COR-L47 (cell line): ENCODE measurements at regions not wholly inside any gene's neighbourhood (a gene's known extent, or its start where the extent isn't known, plus 50 kb on each side); places are given as distances from the start of the nearest gene placed in this dataset.

Experiments used
- DNase-seq: peaks from one replicate; lab custom pipeline; 2025; lab: John Stamatoyannopoulos, UW

DNA sequence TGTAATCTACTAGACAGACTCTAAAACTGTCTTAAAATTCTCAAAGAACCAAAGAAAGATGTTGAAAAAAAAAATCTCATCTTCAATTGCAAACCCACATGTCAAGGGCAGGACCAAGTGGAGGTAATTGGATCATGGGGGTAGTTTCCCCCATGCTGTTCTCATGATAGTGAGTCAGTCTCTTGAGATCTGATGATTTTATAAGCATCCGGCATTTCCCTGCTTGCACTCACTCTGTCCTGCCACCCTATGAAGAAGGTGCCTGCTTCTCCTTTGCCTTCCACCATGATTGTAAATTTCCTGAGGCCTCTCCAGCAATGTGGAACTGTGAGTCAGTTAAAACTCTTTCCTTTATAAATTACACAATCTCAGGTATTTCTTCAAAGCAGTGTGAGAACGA is 257.0 kb downstream of the HHIPL2 start:
- DNase-seq, result no peak

DNA sequence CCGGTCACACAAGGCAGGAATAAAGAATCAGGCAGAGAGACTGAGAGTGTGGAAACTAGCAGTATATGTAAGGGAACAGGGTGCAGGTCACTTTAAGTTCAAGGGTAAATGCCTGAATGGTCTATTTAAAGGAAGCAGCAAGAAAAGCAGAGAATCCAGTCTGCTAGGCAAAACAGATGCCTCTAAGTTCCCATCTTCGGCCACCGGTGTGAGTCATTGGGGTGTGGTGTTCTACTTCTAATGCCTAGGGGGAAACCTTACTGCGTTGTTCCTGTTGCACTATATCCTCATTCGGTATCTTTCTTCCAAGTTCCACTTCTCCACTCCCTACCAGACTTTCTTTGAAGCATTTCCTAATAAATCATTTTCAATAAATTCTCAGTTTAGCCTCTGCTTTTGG is 259.9 kb downstream of the HHIPL2 start:
- DNase-seq, result no peak

DNA sequence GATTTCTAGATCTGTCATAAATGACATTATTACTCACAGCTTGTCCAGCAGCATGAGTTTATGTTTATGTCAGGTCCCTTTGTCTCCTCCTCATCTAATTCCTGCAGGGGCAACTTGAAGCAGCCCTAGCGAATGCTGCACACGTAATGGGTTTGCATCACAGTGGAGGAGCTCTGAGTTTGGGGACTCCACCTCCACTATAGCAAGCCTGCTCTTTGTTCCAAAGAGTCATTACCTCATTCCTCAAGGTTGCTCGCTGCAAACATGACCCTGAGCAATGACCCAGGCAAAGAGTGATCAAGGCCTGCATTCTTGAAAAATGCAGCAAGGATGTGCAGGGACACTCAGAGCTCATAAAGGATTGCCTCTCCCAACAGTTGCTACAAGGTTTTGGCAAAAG is 261.9 kb downstream of the HHIPL2 start:
- DNase-seq, result no peak

DNA sequence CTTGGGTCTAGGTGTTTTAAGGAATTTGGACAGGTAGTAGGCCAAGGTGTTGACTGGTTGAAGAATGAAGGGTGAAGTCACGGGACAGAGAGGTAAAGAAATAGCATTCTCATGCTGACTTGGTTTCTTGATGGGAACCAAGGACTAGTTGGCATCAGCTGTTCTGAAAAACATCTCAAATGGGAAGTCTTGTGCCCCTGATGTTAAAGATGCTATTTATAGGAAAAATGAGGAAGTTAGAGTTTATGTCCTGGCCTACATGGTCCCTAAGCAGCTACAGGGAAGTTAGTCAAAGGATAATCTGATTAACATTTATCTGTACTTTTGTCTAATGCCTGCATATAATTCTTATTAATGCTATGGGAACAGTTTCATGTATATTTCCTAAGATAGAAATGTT is 262.4 kb downstream of the HHIPL2 start:
- DNase-seq, result no peak

DNA sequence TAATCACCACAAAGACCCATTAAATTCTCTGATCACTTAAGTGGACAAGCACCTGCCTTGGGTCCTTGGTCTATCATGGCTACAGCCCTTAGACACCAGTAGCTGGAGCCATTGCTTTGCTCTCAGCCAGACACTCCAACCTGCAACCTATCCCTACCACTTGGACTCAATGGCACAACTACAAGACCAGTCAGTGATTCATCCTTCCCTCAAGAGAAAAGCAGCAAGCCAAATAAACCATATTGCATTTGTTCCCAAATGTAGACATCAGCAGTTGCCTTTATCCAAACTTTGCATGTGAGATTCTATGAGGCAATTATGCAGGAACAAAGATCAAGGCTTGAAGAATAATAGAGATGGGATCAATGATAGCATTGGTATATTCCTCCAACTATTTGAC is 263.4 kb downstream of the HHIPL2 start:
- DNase-seq, result no peak

DNA sequence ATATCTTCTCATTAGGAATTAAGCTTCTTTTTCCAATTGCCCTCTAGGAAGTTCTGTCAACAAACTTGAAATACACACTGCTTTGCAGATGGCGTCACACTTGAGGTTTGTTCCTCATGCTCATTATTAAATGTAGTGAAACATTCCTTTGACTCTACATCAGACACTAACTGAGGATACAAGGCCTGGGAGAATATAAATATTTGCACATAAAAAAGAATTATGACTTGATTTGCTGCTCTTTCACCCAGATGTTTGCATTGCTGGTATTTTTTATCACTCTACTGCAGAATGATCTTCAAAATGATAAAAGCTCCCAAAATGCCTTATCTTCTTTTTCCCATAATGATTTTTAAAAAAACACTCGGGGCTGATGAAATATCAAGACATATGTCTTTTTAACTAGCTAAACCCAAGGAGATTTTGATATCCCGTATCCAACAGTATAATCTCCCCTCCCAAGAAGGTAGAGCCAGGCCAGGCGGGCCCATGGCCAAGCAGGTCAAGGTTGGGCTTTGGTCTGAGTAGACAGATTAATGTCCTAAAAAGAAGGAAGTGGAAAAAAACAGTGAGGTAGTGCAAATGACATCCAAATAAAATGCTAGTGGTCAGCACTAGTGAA is 264.6 kb downstream of the HHIPL2 start:
- DNase-seq, result no peak

DNA sequence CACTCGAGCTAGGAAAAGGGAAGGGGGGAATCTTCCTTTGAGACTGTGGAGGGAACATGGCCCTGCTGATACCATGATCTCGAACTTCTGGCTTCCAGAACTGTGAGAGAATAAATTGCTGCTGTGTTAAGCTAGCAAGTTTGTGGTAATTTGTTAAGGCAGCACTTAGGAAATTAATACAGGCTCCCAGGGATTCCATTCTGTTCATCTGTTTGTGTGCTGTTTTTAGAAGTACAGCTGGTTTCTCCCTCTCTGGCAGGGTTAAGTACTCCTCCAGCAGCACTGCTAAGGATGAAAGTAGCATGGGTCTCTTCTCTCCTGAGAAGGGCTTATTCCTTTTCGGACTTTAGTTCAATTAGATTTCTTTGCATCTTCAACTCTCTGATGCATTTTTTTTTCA is 268.3 kb downstream of the HHIPL2 start:
- no peak for DNase-seq

DNA sequence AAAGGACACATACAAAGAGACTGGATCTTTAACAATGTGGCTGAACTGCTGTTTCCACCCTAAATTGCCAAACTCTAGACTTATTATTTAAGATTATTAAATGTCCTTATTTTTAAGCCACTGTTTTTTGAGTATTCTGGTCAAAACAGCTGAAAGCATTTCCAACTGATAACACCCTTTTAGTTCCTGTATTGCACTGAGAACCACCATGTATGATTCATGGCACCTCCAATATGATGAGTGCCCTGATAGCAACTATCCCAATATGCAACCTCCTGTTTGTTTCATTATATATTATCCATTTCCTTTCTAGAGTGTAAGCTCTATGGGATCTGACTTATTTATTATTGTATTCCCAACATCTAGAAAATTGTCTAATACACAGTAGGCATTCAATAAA is 269.4 kb downstream of the HHIPL2 start:
- DNase-seq, result no peak

DNA sequence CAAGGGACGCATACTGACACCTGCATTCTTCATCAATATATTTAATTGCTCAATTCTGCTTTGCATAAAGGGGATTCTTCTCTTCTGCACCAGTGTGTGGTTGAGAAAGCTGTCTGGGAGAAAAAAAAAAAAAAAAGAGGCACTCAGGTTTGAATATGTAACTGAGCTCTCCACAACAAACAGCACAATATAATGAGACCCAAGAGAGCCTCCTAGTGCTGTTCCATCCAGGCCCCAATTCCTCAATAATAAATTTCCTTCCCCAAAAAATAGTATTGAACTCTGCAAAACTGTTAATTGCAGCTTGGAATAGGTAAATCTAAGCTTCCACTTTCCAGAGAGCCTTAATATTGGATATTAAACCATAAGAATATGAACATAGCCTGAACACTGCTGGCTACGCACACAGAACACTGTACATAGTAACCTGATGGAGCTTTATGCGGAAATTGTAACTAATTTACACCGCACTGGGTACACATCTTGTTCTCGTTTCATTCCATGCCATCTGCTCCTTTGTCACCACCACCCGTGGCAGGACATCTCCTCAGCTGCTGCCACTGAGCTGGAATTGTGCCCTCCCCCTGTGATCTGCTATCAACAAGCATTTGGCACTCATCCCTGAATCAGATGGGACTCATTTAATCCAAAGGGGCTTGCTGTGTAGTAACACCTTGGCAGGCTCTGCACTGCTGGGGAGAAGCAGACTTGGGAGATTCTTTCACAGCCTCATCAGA is 272.0 kb downstream of the HHIPL2 start:
- peak; percentile 70 for DNase-seq

DNA sequence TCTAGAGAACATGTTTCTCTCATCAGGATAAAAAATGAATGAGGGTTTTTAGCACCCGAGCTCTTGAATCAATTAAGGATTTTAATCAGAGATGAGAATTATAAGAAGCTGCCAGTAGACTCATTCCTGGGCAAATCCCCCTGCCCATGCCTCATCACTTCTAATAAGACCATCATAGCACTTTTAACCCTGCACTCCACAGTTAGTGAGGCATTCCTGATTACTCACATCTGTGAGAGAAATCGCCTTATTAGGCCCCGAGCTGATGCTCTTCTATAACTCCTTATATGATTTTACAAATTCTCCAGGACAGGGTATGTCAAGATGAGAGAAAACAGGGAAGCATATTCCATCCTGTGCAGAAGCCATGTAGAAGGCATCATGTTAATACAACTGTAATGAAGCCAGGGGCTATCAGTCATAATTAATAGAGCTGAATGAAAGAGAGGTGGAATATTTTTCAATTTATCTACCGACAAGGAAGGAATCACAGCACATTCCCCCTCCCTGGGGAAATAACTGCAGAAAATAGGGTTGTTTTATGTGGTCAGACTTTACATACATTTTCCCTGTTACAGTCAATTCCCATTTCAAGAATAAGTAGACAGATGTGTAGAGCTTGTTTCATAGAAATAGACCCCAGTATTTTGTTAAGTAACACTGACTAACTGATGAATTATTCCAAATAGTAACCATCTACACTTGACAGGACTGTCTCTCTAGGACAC is 272.7 kb downstream of the HHIPL2 start:
- DNase-seq, result no peak

DNA sequence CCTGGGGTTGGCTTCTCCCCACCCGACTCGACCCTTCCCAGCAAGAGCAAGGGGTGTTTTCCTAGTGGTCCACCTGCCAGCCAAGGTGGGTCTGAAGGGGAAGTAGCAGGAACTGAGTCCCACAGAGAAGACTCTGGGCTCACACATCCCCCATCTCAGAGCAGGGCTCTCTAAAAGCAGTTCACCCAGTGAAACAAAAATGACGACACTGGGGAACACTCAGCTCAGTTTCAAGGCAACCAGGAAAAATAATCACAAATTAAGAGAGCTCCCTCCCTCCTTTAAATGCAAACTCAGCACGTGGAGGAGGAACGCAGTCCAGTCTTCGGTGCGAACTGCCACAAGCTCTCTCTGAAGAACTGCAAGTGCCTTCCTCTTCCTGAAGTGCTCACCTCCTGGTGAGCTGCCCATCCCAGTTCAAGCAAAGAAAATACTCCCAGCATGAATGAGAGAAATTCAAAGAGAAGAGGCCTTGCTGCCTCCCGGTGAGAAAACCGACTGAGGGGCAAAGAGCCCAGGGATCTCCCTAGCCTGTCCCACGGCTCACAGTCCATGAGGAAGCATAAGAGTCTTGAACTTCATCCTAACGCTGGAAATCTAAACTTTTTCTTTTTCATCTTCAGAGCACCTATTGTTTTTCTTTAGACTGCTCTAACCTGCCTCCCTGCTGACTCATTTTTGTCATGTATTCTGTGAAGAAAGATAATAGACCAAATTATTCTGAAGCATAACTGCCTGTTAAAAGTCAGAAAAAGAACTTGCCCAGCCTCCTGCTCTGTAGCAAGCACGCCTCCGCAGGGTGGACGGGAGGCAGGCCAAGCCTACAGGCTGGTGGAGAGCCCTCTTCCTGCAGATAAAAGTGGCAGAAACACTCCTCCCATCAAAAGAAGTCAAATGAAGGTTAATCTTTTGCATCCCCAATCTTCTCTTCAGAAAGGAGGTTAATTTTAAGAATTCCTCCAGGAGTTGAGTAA is 281.4 kb downstream of the HHIPL2 start:
- no peak for DNase-seq

DNA sequence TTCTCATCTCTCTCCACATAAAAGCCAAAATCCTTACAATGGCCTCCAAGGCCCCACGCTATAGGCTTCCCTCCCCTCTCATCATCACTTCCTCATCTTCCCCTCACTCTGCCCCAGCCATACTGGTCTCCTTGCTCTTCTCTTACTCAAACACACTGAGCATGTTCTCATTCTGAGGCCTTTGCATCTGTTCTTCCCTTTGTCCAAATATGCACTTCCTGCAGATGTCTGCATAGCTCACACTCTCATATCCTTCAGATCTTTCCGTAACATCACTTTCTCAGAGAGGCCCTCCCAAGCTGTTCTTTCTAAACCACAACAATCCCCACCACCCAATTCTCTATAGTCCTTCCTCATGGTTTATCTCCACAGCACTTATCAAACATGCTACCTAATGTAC is 284.1 kb downstream of the HHIPL2 start:
- DNase-seq, result no peak

DNA sequence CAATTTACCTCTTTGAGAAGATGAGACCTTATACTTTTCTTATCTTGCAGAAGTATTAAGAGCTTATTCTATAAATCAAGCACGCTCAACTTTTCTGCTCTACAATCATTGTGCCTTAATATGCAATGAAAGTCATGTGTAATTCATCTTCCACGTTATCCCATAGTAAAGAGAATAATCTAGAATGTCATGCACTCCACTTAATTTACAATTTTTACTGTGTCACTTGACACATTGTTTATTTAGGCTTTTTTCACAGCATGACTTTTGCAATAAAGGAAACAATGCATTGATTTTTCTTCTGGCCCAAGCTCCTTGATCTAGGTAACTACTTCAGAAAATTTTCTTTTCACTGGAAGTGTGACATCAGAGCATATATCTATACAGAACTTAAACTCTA is 290.9 kb downstream of the HHIPL2 start:
- no peak for DNase-seq

DNA sequence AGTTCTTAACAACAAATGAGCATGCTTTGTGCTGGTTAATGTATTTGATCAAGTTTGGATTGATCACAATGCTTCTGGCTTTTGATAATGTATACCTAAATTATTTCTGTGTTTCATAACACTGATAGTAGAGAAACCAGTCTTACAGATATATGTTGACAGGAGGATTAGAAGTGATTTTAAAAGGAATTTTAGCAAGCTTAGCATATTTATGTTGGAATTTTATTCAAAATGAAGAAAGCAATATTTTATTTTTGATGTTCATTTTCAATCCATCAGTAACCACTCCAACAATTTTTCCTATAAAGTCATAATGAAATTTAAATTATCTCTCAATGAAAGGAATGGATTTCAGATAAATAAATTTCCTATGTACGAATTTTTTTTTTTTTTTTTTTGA is 291.8 kb downstream of the HHIPL2 start:
- no peak for DNase-seq

DNA sequence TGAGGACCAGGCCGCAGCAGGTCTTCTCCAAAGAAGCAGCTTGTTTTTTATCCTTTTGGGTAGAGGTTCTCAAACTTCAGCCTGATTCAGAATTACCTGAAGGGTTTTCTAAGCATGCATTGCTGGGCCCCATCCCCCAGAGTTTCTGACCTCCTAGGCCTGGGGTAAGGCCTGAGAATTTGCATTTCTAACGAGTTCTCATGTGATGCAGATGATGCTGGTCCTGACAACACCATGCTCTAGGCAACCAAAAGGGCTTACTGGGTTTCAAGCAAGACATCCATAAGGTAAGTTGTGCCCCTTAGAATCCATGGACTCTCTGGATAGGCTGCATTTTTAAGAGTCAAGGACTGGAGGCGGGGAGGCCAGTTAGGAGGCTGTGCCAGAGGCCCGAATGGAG is 295.1 kb downstream of the HHIPL2 start:
- no peak for DNase-seq

DNA sequence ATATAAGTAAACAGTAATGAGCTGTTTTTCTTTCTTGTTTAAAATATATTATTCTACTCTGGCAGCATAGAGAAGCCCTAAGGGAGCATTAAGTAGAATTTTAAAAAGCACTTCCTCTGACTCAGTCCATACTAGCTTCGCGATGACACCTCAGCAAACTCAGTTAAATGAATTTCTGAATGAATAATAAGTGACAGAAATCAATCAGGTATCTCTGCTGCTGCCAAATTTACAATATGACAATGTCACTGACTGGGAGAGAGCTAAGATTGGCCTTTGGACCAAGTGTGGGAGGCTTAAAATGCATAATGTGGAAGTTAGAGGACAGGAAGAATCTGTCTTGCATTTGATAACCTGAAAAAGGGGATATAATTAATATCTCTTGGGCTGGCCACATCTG is 296.1 kb downstream of the HHIPL2 start:
- no peak for DNase-seq

DNA sequence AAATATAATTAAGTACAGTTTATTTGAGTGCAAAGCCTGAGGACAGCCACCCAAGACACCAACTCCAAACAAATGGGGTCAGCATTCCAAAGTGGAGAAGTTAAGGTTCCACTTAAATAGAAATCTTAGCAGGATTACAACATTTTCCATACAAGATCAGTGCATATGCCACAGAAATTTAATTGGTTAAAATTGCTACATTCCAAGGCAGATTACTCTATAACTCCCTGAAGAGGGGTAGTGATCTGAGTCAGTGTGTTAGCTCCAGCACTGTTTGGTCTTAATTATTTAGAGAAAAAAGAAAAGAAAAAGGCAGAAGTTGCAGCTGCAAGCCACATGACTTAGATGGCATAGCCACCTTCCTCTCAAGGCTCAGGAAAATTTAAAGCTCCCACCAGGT is 297.5 kb downstream of the HHIPL2 start:
- DNase-seq, result no peak

DNA sequence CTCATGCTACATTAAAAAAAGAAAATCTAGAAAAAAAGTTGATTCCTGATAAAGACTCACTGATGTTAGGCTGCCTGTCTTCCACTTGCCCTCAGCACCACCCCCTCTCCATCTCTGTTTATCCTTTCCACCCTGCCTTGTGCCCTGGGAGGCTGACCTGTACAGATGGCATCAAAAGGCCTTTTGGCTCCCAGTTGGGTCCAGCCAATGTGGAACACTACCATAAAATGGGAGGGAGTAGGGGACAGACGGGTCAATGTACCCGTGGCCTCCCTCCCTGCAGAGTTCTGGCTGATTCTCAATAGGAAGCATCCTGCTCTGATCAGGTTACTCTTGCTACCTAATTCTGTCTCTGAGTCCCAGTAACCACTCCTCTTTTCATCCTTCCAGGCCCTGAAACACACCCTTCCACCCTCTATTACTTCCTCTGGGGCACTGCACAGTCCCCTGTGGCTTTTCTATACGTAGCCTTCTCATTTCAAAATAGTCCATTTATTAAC is 300.0 kb downstream of the HHIPL2 start:
- DNase-seq, result no peak

DNA sequence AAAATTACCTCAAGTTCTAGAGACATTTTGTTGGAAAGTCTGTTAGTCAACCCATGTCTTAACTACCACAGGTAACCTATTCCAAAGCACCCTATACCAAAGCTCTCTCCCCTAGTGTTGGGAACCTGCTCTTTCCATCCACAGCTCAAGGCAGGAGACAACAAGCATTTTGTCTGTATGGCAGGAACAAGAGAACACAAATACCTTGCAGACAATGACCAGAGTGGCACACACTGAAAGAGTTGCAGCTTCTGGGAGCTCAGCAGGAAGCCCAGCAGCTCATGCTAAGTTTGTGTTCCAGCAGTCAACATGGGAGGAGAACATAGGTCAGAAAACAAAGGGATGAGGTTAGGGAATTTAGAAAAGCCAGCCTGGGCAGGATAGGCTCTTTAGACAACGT is 300.8 kb downstream of the HHIPL2 start:
- no peak for DNase-seq

DNA sequence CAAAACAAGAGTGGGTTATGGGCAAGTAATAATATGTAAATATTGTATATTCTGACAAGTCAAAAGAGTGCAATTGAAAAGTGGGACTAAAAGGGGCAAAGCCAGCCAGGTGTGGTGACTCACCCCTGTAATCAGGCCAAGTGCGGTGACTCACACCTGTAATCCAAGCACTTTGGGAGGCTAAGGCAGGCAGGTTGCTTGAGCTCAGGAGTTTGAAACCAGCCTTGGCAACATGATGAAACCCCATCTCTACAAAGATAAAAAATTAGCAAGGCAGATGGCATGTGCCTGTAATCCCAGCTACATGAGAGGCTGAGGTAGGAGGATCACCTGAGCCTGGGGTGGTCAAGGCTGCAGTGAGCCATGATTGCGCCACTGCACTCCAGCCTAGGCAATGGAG is 304.0 kb downstream of the HHIPL2 start:
- DNase-seq, result no peak

DNA sequence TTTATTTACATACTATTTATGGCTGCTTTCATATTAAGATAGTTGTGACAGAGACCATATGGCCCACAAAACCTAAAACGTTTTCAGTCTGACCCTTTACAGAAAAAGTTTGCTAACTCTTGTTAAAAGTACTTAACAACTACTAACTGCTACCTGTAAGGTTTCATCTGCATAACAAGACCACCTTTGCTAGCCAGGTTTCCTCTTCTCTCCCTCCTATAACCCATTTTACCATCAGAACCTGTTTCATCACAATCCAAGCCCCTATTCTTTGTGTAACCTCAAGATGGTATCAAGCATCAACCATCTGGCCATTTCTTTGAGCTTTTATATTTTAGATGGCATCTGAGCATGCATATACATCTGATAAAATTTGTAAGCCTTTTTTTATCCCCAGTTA is 305.4 kb downstream of the HHIPL2 start:
- DNase-seq, result no peak

DNA sequence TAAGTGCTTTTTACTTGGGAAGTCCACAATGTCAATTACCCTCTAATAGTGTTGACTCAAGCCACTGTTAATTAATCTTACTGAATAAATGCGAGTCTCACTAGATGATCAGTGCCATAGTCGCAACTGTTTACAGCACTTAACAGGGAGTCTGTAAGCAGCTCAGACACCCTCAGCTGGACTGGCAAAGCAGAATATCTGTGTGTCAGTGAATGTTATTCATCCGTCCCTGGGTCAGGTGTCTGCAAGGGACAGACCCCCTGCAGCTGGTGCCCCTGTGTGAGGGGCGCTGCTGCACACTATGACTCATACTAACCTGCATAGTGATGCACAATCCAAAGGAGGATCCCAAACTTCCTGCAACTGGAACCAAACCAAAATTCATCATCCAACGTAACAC is 306.5 kb downstream of the HHIPL2 start:
- DNase-seq, result no peak
